MM.1S (cell line): ENCODE measurements at regions not wholly inside any gene's neighbourhood (a gene's known extent, or its start where the extent isn't known, plus 50 kb on each side); places are given as distances from the start of the nearest gene placed in this dataset.

Source experiments
- DNase-seq: peaks from one replicate; pipeline ENCODE4 v3.0.0-alpha.2; 2015
- H2AFZ ChIP-seq: fragments of 300-600 bp; sonication (generic); 2 replicates; pipeline ENCODE4 v1.6.0; 2016; ENCODE audit warnings: antibody characterized with exemption, low read length
- H3F3A ChIP-seq: fragments of 300-600 bp; sonication (generic); 2 replicates; pipeline ENCODE4 v1.6.1; 2016; ENCODE audit warnings: mild to moderate bottlenecking, antibody characterized with exemption, low read length, moderate library complexity, mixed read lengths; ENCODE audit not compliant: insufficient read depth
- H3K27ac ChIP-seq: fragments of 300-600 bp; sonication (generic); 2 replicates; pipeline ENCODE4 v1.5.1; 2016; ENCODE audit warnings: mild to moderate bottlenecking, low read length
- H3K27me3 ChIP-seq: fragments of 300-600 bp; sonication (generic); replicated peaks from 2 replicates; pipeline ENCODE4 v1.6.0; 2016; ENCODE audit warnings: low read length; ENCODE audit not compliant: insufficient read depth
- H3K36me3 ChIP-seq: fragments of 300-600 bp; sonication (generic); replicated peaks from 2 replicates; pipeline ENCODE4 v1.6.1; 2016; ENCODE audit warnings: mild to moderate bottlenecking, low read length, mixed read lengths; ENCODE audit not compliant: insufficient read depth
- H3K4me1 ChIP-seq: fragments of 300-600 bp; sonication (generic); 2 replicates; pipeline ENCODE4 v1.6.1; 2016; ENCODE audit warnings: low read length, mixed read lengths
- H3K4me2 ChIP-seq: fragments of 300-600 bp; sonication (generic); 2 replicates; pipeline ENCODE4 v1.6.0; 2016; ENCODE audit warnings: low read depth, low read length
- H3K4me3 ChIP-seq: fragments of 300-600 bp; sonication (generic); 2 replicates; pipeline ENCODE4 v1.5.1; 2016; ENCODE audit warnings: low read length, mixed read lengths
- H3K79me2 ChIP-seq: fragments of 300-600 bp; sonication (generic); 2 replicates; pipeline ENCODE4 v1.6.1; 2016; ENCODE audit warnings: mixed run types, low read length, mixed read lengths
- H3K9ac ChIP-seq: fragments of 300-600 bp; sonication (generic); 2 replicates; pipeline ENCODE4 v1.6.1; 2016; ENCODE audit warnings: low read length, mixed read lengths
- H3K9me2 ChIP-seq: fragments of 300-600 bp; sonication (generic); replicated peaks from 2 replicates; pipeline ENCODE4 v1.6.1; 2016; ENCODE audit warnings: mild to moderate bottlenecking, low read length, mixed read lengths; ENCODE audit not compliant: insufficient read depth
- H3K9me3 ChIP-seq: fragments of 300-600 bp; sonication (generic); replicated peaks from 2 replicates; pipeline ENCODE4 v1.6.1; 2016; ENCODE audit warnings: mild to moderate bottlenecking, low read length, mixed read lengths; ENCODE audit not compliant: insufficient read depth
- H4K20me1 ChIP-seq: fragments of 300-600 bp; sonication (generic); 2 replicates; pipeline ENCODE4 v1.6.1; 2016; ENCODE audit warnings: mild to moderate bottlenecking, low read length, moderate library complexity, mixed read lengths; ENCODE audit not compliant: insufficient read depth
- EZH2 ChIP-seq: fragments of 300-600 bp; sonication (generic); optimal IDR thresholded peaks from 2 replicates; pipeline ENCODE3; 2017; ENCODE audit warnings: low read depth, mild to moderate bottlenecking, antibody characterized with exemption, low read length, mixed read lengths
- EZH2phosphoT487 ChIP-seq: fragments of 300-600 bp; sonication (generic); IDR thresholded peaks from 2 replicates; pipeline ENCODE4 v1.6.1; 2018; ENCODE audit warnings: antibody characterized with exemption, low read length
- TF ChIP-seq, protein P1 (sequence below): fragments of 300-600 bp; sonication (generic); IDR thresholded peaks from 2 replicates; pipeline ENCODE4 v1.5.1; 2016; ENCODE audit warnings: antibody characterized with exemption, low read length, mixed read lengths

DNA sequence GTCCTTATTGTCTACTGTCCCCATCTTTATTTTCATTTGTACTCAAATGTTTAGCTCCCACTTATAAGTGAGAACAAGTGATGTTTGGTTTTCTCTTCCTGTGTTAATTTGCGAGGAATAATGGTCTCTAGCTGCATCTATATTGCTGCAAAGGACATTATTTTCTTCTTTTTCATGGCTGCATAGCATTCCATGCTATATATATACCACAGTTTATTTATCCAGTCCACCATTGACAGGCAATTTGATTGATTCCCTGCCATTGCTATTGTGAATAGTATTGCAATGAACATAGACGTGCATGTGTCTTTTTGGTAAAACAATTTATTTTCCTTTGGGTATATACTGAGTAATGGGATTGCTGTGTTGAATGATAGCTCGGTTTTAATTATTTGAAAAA lies 1545.8 kb upstream of the RAG2 start:
- Histone ChIP-seq H3K27me3 (no peaks in the 10 kb centered on the region), H3K4me1 (no peaks in the 10 kb centered on the region)

DNA sequence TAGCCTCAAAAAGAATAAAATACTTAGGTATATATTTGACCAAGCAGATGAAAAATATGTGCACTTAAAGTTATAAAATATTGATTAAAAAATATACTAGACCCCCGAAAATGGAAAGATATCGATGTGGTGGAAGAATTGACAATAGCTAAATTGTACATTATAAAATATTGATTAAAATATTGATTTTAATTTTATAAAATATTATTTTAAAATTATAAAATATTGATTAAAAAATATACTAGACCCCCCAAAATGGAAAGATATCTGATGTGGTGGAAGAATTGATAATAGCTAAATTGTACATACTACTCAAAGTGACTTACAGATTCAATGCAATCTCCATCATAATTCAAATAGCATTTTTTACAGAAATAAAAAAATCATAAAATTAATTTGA lies 1540.9 kb upstream of the RAG2 start:
- Histone ChIP-seq H3K27ac (no peak overlapping the region), H3K4me3 (no peak overlapping the region)

More for the DNA sequence above, 1545.8 kb upstream of the RAG2 start:
- Histone ChIP-seq H3K9ac (no peak overlapping the region), H3K9me3 (no peaks in the 10 kb centered on the region), H2AFZ (no peak overlapping the region), H3F3A (no peaks in the 10 kb centered on the region), H4K20me1 (no peaks in the 10 kb centered on the region), H3K79me2 (no peaks in the 10 kb centered on the region), H3K4me2 (no peak overlapping the region), H3K36me3 (no peaks in the 10 kb centered on the region), H3K27ac (no peak overlapping the region), H3K9me2 (no peaks in the 10 kb centered on the region), H3K4me3 (no peak overlapping the region)
- no peak for DNase-seq
- TF ChIP-seq, protein P1, sequence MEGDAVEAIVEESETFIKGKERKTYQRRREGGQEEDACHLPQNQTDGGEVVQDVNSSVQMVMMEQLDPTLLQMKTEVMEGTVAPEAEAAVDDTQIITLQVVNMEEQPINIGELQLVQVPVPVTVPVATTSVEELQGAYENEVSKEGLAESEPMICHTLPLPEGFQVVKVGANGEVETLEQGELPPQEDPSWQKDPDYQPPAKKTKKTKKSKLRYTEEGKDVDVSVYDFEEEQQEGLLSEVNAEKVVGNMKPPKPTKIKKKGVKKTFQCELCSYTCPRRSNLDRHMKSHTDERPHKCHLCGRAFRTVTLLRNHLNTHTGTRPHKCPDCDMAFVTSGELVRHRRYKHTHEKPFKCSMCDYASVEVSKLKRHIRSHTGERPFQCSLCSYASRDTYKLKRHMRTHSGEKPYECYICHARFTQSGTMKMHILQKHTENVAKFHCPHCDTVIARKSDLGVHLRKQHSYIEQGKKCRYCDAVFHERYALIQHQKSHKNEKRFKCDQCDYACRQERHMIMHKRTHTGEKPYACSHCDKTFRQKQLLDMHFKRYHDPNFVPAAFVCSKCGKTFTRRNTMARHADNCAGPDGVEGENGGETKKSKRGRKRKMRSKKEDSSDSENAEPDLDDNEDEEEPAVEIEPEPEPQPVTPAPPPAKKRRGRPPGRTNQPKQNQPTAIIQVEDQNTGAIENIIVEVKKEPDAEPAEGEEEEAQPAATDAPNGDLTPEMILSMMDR, result no peak
- TF ChIP-seq EZH2phosphoT487 (no peak), EZH2 (no peak)

DNA sequence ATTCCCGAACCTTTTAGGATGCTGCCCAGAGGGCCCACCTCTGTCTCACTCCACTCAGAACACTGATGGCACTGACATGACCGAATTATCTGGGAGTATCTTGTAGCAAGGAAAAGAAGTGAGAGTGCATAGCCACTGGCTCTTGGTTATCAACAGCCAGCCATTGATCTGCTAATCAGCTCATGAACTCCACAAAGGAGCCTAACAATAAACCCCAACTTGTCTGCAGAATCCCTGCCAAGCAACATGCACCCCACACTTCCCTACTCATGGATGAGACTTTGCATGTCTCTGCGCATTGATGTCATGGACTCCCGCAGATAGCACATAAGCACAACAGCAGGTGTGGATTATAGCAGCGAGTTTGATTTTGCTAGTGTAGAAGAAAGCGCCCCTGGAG lies 1538.9 kb upstream of the RAG2 start:
- Histone ChIP-seq H3K36me3 (no peaks in the 10 kb centered on the region), H3K4me3 (no peak overlapping the region), H3K79me2 (no peaks in the 10 kb centered on the region), H3F3A (no peaks in the 10 kb centered on the region), H2AFZ (no peak overlapping the region), H3K9ac (no peak overlapping the region), H3K9me2 (no peaks in the 10 kb centered on the region), H3K27me3 (no peaks in the 10 kb centered on the region), H3K9me3 (no peaks in the 10 kb centered on the region), H3K27ac (no peak overlapping the region), H4K20me1 (no peaks in the 10 kb centered on the region), H3K4me1 (no peaks in the 10 kb centered on the region), H3K4me2 (no peak overlapping the region)
- no peak for DNase-seq
- TF ChIP-seq, protein P1, result no peak

More for the DNA sequence above, 1540.9 kb upstream of the RAG2 start:
- H3K36me3 ChIP-seq, result no peaks in the 10 kb centered on the region
- H2AFZ ChIP-seq, result no peak overlapping the region
- no peaks in the 10 kb centered on the region for H3K27me3 ChIP-seq
- no peaks in the 10 kb centered on the region for H3K9me3 ChIP-seq
- no peaks in the 10 kb centered on the region for H3K79me2 ChIP-seq
- TF ChIP-seq, protein P1, result no peak
- TF ChIP-seq EZH2phosphoT487 (no peak), EZH2 (no peak)
- no peaks in the 10 kb centered on the region for H3K9me2 ChIP-seq
- H3F3A ChIP-seq, result no peaks in the 10 kb centered on the region
- no peaks in the 10 kb centered on the region for H3K4me1 ChIP-seq
- no peak overlapping the region for H3K4me2 ChIP-seq
- no peaks in the 10 kb centered on the region for H4K20me1 ChIP-seq
- no peak for DNase-seq
- H3K9ac ChIP-seq, result no peak overlapping the region

DNA sequence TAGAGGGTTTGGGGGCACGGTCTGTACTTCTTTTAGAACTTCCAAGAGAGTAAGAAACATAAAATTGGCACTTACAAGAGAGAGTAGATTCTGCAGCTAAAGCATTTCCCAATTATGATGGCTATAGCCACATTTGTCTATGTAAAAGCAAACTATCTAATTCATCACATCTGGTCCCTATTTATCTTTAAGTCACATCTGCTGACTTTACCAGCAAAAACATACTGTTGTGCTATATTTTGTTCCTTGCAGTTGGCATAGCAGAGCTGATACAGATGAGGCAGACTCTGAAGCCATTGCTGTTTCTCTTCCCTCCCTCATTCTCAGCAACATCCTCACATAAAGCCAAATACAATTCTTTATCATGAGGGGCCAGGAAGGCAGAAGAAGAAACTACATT lies 1533.5 kb upstream of the RAG2 start:
- no peak for DNase-seq
- TF ChIP-seq, protein P1, result no peak
- TF ChIP-seq EZH2phosphoT487, result no peak
- TF ChIP-seq EZH2, result no peak
- Histone ChIP-seq H3K9ac (no peak overlapping the region), H3K36me3 (no peaks in the 10 kb centered on the region), H4K20me1 (no peaks in the 10 kb centered on the region), H3K4me2 (no peak overlapping the region), H2AFZ (no peak overlapping the region), H3K9me3 (no peaks in the 10 kb centered on the region), H3K27me3 (no peaks in the 10 kb centered on the region), H3K79me2 (no peaks in the 10 kb centered on the region), H3K27ac (no peak overlapping the region), H3K9me2 (no peaks in the 10 kb centered on the region), H3K4me3 (no peak overlapping the region), H3F3A (no peaks in the 10 kb centered on the region), H3K4me1 (no peaks in the 10 kb centered on the region)
